OCI-LY3 (cell line): ENCODE measurements at regions not wholly inside any gene's neighbourhood (a gene's known extent, or its start where the extent isn't known, plus 50 kb on each side); places are given as distances from the start of the nearest gene placed in this dataset.

Experiments used
- CTCF ChIP-seq: fragments of 200-600, 300-600 bp; sonication (generic); IDR thresholded peaks from 2 replicates; pipeline ENCODE4 v1.5.1; 2014; ENCODE audit warnings: antibody characterized with exemption, low read length, low read depth
- EZH2phosphoT487 ChIP-seq: fragments of 200-600 bp; shearing (Covaris generic); IDR thresholded peaks from 2 replicates; pipeline ENCODE4 v1.6.1; 2018; ENCODE audit warnings: antibody characterized with exemption, mixed run types, low read depth

- TF ChIP-seq CTCF, result no peak
- no peak for TF ChIP-seq EZH2phosphoT487
Measured at GRCh38 chr2:67145851-67146250, 251.3 kb upstream of the ETAA1 start.
